Stimulated activated CD4-positive, alpha-beta T cell treated with anti-CD3 and anti-CD28 coated beads, Interleukin-12 subunit alpha, Interleukin-12 subunit beta, amount 100 ng/mL, for 4 hours (primary cell): ENCODE measurements at regions not wholly inside any gene's neighbourhood (a gene's known extent, or its start where the extent isn't known, plus 50 kb on each side); places are given as distances from the start of the nearest gene placed in this dataset.

Experiments
- DNase-seq: peaks from one replicate; pipeline ENCODE4 v3.0.0-alpha.2; 2020

- DNase-seq: no peak
These were observed 67.8 kb downstream of the CASP12 start for GRCh38 chr11:104830508-104830907.

- no peak for DNase-seq
These were observed 68.2 kb downstream of the CASP12 start for GRCh38 chr11:104830080-104830479.

GRCh38 chr11:104826772-104827171 lies 71.5 kb downstream of the CASP12 start:
- DNase-seq: no peak

DNA sequence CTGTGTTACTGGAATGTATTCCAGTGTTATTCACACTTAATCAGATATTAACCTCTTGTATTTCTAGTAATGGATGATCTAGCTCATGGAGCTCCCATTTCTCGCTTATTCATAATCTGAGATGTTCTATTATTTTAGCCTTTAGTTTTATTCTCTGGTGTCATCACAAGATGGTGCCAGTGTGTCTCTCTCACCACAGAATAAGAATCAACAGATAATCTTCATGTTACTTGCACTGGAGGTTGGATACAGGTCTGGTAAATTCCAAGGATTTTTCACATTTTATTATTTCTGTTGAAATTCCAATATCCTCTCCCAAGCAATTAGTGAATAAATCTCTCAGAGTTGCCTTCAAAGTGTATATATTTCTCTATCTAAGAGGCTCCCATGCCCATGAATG lies 74.6 kb downstream of the CASP12 start:
- no peak for DNase-seq

DNA sequence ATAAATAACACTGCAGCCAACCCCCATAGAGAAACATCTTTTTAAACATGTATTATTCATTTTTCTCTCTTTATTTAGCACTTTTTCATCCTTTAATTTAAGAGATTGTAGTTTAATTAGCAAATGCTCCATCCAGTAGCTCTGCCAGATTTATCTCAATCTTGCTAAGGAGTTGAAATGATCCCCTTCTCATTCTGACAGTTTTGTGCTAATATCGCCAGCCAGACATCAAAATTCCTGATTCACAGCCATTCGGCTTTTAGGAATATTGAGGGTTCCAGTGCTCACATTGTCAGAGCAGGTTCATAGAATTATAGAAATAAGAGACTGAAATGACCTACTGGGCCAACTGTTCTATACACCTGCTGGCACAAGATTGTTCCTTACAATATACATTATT lies 77.8 kb downstream of the CASP12 start:
- DNase-seq: no peak

DNA sequence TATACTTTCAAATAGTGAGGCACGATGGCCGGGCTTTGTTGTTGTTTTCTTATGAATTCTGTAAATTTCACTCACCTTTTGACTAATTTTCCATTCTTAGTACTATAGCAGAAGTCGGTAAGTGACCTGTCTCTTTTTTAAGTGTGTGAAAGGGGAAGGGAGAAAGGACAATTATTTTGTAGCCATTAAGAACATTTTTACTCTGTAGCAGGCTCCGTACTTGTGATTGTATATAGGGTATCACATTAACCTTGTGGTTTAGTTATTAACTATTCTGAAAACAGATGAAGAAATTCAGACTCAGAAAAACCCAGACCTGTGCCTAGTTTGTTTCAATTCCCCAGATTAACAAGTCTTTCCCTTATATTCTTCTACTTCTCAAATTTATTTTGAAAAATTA lies 78.7 kb downstream of the CASP12 start:
- DNase-seq: no peak

- DNase-seq: no peak
These were observed 79.2 kb downstream of the CASP12 start for GRCh38 chr11:104819107-104819506.

DNA sequence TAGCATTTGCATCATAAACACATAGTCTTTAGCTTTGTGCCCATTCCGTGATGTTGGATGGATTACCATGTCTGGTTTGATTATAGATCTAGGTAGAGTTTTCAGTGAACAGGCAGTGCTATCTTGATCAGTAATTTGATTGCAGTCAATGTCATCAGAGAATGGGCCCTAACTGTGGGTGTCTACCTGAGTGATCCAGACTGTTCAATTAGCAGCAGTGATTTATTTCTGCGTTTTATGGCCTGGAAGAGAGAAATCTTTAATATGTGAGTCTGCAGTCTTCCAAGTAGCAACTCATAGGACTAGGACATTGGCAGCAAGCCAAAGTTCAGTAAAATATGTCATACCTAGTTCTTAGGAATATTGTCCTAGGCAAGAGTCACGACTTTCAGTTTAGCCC lies 80.3 kb downstream of the CASP12 start:
- DNase-seq: no peak

- DNase-seq: no peak
These were observed 84.7 kb downstream of the CASP12 start for GRCh38 chr11:104813532-104813931.

DNA sequence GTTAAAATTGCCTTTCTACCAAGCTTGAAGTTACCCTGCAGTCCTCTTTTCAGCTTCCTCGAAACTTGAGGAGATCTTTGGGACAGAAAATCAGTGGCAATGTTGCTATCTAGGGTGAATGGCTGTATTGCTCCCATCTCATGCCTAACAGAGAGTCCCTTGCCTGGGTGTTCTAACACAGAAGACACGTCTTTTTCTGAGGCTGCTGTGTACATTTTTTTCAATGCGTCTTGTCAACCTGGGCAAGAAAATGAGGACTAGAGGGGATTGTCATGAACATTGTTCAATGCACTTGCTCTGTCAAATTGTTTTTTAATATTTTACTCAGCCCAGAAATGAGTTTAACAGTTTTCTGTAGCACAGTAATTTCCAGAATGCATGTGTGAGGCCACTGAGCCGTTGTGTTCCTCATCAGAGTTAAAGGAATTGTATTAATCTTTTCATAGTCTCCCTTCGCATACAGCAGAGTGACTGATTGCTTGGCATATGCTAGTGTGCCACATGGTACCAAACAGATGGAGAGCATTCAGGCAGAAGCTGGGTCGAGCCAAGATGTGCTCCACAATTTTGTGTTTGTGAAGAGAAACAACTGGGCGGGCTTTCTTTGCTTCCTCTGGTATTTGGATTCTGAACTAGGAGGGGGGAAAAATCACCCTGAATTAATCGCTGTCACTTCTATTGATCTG lies 86.0 kb downstream of the CASP12 start:
- no peak for DNase-seq

DNA sequence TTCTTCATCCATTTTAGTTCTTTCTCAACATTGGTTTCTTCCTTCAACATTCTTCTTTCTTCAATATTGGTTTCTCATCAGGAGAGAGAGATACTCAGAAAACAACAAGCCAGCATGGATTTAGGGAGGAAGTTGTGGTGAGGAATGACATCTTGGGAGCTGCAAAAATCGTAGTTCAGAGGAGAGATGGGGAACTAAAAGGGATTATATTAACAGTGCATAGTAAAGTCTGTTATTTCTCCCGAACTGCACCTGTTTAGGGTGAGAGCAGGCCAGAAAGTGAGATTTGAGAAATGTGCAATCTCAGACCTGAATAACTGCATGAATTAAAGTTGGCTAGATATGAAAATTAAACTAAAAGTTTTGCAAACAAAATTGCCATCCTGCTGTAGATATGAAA lies 94.5 kb downstream of the CASP12 start:
- DNase-seq: no peak

DNA sequence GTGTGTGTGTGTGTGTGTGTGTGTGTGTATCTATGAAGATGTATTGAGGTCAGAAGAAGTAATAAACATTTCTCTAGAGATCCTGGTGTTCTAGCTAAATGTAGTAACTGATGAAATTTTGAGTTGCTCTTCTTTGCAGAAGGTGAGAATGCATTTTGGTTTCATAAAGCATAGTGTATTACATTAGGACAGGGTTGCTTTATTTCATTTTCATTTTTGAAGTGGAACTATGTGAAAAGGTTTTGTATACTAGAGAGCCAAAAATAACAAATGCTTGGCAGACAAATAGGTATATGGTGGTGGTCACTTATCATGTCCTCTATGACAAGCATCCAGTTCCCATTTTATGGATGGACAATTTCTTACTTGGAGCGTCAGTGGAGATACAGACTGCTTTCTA lies 99.0 kb downstream of the CASP12 start:
- no peak for DNase-seq

- DNase-seq: no peak
These were observed 99.5 kb downstream of the CASP12 start for GRCh38 chr11:104798789-104799188.

DNA sequence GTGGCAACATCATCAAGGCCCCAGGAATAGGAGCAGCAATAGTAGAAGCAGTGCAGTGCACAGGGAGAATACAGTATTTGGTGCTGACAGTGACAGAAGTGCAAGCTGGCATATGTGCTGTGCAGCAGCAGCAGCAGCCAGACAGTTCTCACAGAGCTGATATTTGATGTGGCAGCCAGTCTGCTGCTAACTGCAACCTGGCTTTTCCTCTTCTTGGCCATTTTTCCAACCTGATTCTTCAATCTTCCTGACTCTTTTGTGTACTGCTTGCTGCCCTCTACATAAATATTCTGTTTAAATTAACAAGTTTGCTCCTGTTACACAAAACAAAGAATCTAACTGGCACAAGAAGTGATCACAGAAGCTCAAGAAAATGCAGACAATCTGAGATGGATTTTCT lies 102.0 kb downstream of the CASP12 start:
- DNase-seq: no peak

DNA sequence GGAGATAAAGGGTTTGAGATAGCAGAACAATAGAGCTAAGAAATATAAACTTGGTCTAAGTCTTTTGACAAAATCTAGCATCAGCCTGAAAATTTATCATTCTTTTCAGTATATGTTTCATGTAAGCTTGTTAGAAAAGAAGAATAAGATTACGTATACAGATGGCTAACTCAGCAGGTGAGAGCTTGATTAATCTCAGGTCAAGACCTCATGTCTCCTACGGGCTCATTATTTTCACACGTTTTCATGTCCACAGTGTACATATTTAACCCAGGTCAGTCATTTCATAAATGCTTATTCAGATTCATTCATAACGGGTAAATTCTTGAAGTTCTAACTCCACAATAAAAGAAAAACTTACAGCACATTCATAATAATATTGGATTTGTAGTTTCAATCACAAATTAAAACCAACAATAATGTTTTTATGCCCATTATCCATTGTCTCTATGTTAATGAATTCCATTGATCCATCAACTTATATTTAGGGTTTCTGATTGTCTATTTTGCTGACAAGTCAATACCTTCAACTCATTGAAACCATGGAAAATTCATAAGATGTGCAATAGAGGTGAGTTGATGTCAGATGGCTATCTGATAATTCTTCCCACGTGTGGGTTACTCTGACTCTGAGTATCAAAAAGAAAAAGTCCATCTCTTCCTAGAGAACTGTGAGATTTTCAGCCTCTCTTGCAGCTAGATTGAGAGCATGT lies 102.6 kb downstream of the CASP12 start:
- no peak for DNase-seq

GRCh38 chr11:104792861-104793260 lies 105.4 kb downstream of the CASP12 start:
- no peak for DNase-seq

DNA sequence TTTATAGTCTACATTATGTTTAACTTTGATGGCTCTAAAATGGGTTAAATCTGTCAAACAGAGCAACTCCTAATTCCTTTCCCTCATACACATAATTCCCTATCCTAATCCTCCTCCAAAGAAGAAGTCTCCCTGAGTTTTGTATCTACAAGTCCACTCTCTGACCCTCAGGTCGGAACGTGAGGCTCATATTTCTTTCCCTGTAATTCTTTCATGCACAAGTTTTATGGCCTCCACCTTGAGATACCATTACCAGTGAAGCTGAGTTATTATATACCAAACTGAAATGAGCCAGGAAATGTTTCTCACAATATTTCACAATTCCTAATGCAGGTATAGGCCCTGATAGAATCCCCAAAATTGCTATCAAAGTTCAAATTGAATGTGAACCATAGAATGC lies 106.4 kb downstream of the CASP12 start:
- no peak for DNase-seq

- no peak for DNase-seq
These were observed 113.4 kb downstream of the CASP12 start for GRCh38 chr11:104784684-104785460.

DNA sequence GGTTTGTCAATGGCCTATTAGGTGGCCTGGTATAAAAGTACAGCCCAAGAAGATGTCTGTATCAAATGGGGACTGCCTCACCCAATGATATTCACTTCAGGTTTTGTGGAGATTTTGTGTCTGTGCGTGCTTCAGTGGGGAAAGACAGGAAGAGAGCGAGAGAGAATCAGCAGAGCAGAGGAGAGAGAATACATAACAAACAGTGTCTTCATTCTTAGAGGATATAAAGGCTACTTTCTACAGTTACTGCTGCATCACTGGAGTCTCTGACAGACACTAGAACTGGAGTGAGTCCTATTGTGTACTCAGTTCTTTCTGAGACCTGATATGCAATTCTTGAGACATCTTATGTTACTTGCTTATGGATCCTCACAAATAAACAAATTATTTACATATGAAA lies 115.0 kb downstream of the CASP12 start:
- DNase-seq: no peak

DNA sequence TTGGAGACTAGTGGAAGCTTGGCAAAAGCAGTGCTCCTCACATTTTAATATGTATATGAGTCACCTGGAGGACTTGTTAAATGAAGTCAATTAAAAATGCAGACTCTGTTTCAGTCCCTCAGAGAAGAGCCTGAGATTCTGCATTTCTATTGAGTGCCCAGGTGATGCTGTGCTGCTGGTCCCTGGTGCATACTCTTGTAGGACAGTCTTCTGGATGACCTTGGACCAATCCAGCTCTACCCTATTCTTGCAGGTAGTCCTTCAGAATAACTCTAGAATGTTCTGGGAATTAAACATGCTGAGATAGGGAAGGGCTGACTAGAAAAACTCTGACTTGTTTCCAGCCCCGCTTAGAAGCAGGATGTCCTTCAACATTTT lies 115.9 kb downstream of the CASP12 start:
- DNase-seq: no peak

DNA sequence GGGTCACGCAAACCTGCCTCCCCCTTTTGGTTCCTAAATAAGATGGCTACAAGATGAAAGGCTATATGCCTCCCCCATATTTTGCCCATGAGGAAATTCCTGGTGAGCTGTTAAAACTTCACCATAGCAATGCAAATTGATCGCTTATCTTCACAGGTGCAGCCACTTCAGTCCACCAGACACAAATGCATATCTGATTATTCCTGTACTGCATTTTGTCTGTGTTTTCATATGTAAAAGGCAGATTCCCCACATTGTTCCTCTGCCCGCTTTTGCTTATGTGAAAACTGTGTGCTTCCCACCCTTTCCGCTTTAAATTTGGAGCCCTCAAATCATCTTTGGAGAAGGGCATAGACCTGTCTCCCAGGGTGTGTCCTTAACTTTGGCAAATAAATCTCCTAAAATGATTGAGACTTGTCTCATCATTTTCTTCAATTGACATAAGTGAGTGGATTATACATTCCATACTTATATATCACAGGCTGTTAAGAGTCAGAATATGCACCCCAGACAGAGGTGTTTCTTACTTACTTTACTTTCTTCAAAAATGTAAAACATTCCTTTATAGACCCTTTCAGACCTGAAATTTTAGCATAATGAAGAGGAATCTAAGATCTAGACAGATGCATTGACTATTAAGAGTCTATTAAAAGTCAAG lies 116.4 kb downstream of the CASP12 start:
- no peak for DNase-seq

DNA sequence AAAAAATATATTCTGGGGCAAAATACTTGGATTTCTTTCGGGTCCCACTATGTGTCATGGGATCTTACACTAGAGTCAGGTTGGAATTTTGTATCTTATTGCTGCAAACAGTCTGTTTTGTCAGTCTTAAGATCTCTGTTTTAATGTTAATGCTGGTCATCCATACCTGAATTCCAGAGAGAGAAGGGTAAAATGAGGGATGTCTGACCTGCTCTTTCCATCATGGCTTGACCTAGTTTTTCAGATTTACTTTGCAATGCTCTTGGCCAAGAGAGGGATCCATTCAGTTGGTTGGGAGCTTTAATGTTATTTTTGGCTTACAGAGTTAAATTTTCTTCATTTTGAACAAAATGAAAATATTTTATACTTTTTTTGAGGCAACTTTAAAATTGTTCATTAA lies 117.2 kb downstream of the CASP12 start:
- no peak for DNase-seq

- no peak for DNase-seq
These were observed 121.6 kb downstream of the CASP12 start for GRCh38 chr11:104776501-104777170.
